ENCODE measurements at regions not wholly inside any gene's neighbourhood (a gene's known extent, or its start where the extent isn't known, plus 50 kb on each side); places are given as distances from the start of the nearest gene placed in this dataset.

DNA sequence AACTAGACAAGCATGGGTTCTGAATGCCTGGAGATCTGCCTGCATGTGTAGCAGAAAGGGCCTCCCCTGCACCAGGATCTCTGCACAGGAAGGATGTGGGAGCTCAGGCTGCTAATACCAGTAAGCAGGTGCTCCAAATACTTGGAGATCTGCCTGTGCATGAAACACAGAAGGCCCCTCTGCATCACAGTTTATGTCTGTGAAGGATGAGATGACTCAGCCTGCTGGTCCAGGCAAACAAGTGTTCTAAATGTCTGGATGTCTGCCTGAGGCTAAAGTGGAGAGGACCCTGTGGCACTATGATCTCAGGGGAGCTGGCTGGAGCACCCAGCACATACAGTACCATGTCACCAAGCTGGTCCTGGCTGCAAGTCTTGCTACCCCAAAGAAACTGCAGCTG is 678.8 kb downstream of the MCTP2 start:
- Histone ChIP-seq H2AFZ (ENCODE audit: low read depth) (no peak overlapping the region), H3K4me1 (ENCODE audit: control insufficient read depth in 1 of 2, insufficient read depth in 2 of 2, low read depth in 1 of 2, low read length in 1 of 2) (no peaks in the 10 kb centered on the region), H3K36me3 (replicated peaks in 1 of 2; ENCODE audit: control insufficient read depth in 1 of 2, insufficient read depth in 2 of 2, low read length in 1 of 2) (no peaks in the 10 kb centered on the region), H3K27me3 (ENCODE audit: insufficient read depth) (no peaks in the 10 kb centered on the region), H3K27ac (ENCODE audit: low read depth in 2 of 2, low read length in 1 of 2) (no peak overlapping the region), H3K9me2 (no peaks in the 10 kb centered on the region), H3K4me3 (ENCODE audit: low read depth in 2 of 2, low read length in 1 of 2) (no peak overlapping the region), H3K4me2 (no peak overlapping the region), H3F3A (replicated peaks; ENCODE audit: insufficient read depth) (no peaks in the 10 kb centered on the region), H3K9ac (no peak overlapping the region), H4K20me1 (ENCODE audit: insufficient read depth) (no peaks in the 10 kb centered on the region), H3K9me3 (no peaks in the 10 kb centered on the region), H3K79me2 (ENCODE audit: insufficient read depth) (no peaks in the 10 kb centered on the region)
- ChIA-PET CTCF (no interaction called here), POLR2A (no interaction called here)
- no peak for TF ChIP-seq GATA2 (CRISPR knock-in tag; IDR thresholded peaks at IDR 0.05)
- TF ChIP-seq RXRA (IDR thresholded peaks at IDR 0.05; ENCODE audit: borderline replicate concordance, low read depth) = no peak
- TF ChIP-seq, protein P1, sequence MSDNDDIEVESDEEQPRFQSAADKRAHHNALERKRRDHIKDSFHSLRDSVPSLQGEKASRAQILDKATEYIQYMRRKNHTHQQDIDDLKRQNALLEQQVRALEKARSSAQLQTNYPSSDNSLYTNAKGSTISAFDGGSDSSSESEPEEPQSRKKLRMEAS (IDR thresholded peaks at IDR 0.05; ENCODE audit: low read depth) = no peak
- TF ChIP-seq YY1 (IDR thresholded peaks at IDR 0.05; ENCODE audit: low read depth) = no peak
- TF ChIP-seq RCOR1 (IDR thresholded peaks at IDR 0.05; ENCODE audit: low read length) = no peak
- TF ChIP-seq, protein P2, sequence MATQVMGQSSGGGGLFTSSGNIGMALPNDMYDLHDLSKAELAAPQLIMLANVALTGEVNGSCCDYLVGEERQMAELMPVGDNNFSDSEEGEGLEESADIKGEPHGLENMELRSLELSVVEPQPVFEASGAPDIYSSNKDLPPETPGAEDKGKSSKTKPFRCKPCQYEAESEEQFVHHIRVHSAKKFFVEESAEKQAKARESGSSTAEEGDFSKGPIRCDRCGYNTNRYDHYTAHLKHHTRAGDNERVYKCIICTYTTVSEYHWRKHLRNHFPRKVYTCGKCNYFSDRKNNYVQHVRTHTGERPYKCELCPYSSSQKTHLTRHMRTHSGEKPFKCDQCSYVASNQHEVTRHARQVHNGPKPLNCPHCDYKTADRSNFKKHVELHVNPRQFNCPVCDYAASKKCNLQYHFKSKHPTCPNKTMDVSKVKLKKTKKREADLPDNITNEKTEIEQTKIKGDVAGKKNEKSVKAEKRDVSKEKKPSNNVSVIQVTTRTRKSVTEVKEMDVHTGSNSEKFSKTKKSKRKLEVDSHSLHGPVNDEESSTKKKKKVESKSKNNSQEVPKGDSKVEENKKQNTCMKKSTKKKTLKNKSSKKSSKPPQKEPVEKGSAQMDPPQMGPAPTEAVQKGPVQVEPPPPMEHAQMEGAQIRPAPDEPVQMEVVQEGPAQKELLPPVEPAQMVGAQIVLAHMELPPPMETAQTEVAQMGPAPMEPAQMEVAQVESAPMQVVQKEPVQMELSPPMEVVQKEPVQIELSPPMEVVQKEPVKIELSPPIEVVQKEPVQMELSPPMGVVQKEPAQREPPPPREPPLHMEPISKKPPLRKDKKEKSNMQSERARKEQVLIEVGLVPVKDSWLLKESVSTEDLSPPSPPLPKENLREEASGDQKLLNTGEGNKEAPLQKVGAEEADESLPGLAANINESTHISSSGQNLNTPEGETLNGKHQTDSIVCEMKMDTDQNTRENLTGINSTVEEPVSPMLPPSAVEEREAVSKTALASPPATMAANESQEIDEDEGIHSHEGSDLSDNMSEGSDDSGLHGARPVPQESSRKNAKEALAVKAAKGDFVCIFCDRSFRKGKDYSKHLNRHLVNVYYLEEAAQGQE (IDR thresholded peaks at IDR 0.05; ENCODE audit: low read depth, low read length) = no peak
- TF ChIP-seq MEF2A (IDR thresholded peaks at IDR 0.05; ENCODE audit: borderline replicate concordance, low read depth) = no peak
- DNase-seq = no peak

DNA sequence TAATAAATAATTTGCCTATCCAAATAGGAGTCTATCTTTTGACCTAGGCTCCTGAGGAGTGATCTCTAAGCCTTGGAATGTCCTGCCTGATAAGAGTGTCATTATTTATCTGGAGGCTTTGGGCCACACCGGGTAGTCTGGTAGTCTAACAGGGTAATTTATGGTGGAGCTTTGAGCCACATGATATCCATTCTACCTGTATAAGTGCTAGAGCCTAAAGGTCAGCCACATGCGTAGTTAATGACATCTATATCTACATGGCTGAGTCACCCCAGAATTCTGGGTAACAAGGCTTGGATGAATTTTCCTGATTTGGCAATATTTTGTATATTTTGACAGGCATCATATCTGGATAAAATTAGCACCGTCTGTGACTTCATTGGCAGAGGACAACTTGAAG is 681.4 kb downstream of the MCTP2 start:
- no peak for DNase-seq
- no peaks in the 10 kb centered on the region for H4K20me1 ChIP-seq (ENCODE audit: insufficient read depth)
- no peak overlapping the region for H3K4me2 ChIP-seq
- no peak overlapping the region for H3K4me3 ChIP-seq (ENCODE audit: low read depth in 2 of 2, low read length in 1 of 2)
- no peaks in the 10 kb centered on the region for H3K9me2 ChIP-seq
- no peaks in the 10 kb centered on the region for H3K9me3 ChIP-seq
- ChIA-PET CTCF (no interaction called here), POLR2A (no interaction called here)
- H3K9ac ChIP-seq = no peak overlapping the region
- no peak overlapping the region for H2AFZ ChIP-seq (ENCODE audit: low read depth)
- WGBS (ENCODE audit: low lambda C conversion rate) = 2% methylated on average over 3 of the region's 3 CpGs
- H3K36me3 ChIP-seq (replicated peaks in 1 of 2; ENCODE audit: control insufficient read depth in 1 of 2, insufficient read depth in 2 of 2, low read length in 1 of 2) = no peaks in the 10 kb centered on the region
- H3K4me1 ChIP-seq (ENCODE audit: control insufficient read depth in 1 of 2, insufficient read depth in 2 of 2, low read depth in 1 of 2, low read length in 1 of 2) = no peaks in the 10 kb centered on the region
- no peaks in the 10 kb centered on the region for H3F3A ChIP-seq (replicated peaks; ENCODE audit: insufficient read depth)
- no peaks in the 10 kb centered on the region for H3K79me2 ChIP-seq (ENCODE audit: insufficient read depth)
- H3K27me3 ChIP-seq (ENCODE audit: insufficient read depth) = no peaks in the 10 kb centered on the region
- no peak overlapping the region for H3K27ac ChIP-seq (ENCODE audit: low read depth in 2 of 2, low read length in 1 of 2)
- TF ChIP-seq POLR2AphosphoS5 (IDR thresholded peaks at IDR 0.05; ENCODE audit: low read depth, low read length) (no peak), TAF1 (IDR thresholded peaks at IDR 0.05; ENCODE audit: borderline replicate concordance, low read depth, low read length) (no peak), JUND (IDR thresholded peaks at IDR 0.05) (no peak), EP300 (IDR thresholded peaks at IDR 0.05; ENCODE audit: borderline replicate concordance in 1 of 2, low read depth in 1 of 2, low read length in 1 of 2) (no peak), TCF12 (IDR thresholded peaks at IDR 0.05) (no peak), MEF2A (IDR thresholded peaks at IDR 0.05; ENCODE audit: borderline replicate concordance, low read depth) (no peak), FOXM1 (IDR thresholded peaks at IDR 0.05; ENCODE audit: low read depth) (no peak)
- TF ChIP-seq, protein P3, sequence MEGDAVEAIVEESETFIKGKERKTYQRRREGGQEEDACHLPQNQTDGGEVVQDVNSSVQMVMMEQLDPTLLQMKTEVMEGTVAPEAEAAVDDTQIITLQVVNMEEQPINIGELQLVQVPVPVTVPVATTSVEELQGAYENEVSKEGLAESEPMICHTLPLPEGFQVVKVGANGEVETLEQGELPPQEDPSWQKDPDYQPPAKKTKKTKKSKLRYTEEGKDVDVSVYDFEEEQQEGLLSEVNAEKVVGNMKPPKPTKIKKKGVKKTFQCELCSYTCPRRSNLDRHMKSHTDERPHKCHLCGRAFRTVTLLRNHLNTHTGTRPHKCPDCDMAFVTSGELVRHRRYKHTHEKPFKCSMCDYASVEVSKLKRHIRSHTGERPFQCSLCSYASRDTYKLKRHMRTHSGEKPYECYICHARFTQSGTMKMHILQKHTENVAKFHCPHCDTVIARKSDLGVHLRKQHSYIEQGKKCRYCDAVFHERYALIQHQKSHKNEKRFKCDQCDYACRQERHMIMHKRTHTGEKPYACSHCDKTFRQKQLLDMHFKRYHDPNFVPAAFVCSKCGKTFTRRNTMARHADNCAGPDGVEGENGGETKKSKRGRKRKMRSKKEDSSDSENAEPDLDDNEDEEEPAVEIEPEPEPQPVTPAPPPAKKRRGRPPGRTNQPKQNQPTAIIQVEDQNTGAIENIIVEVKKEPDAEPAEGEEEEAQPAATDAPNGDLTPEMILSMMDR (IDR thresholded peaks at IDR 0.05) = no peak
- TF ChIP-seq, protein P4, sequence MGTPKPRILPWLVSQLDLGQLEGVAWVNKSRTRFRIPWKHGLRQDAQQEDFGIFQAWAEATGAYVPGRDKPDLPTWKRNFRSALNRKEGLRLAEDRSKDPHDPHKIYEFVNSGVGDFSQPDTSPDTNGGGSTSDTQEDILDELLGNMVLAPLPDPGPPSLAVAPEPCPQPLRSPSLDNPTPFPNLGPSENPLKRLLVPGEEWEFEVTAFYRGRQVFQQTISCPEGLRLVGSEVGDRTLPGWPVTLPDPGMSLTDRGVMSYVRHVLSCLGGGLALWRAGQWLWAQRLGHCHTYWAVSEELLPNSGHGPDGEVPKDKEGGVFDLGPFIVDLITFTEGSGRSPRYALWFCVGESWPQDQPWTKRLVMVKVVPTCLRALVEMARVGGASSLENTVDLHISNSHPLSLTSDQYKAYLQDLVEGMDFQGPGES (IDR thresholded peaks at IDR 0.05; ENCODE audit: low read depth, low read length) = no peak
- TF ChIP-seq, protein P5, sequence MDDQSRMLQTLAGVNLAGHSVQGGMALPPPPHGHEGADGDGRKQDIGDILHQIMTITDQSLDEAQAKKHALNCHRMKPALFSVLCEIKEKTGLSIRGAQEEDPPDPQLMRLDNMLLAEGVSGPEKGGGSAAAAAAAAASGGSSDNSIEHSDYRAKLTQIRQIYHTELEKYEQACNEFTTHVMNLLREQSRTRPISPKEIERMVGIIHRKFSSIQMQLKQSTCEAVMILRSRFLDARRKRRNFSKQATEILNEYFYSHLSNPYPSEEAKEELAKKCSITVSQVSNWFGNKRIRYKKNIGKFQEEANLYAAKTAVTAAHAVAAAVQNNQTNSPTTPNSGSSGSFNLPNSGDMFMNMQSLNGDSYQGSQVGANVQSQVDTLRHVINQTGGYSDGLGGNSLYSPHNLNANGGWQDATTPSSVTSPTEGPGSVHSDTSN (IDR thresholded peaks at IDR 0.05) = no peak
- TF ChIP-seq, protein P2 (IDR thresholded peaks at IDR 0.05; ENCODE audit: low read depth, low read length) = no peak
